GM18909 (cell line): ENCODE measurements at regions not wholly inside any gene's neighbourhood (a gene's known extent, or its start where the extent isn't known, plus 50 kb on each side); places are given as distances from the start of the nearest gene placed in this dataset.
"Not testable (repeated sequence)": the region's sequence is repeated elsewhere in the genome, so short reads cannot be mapped to it uniquely, and the experiment has no call there.

Experiments
- ATAC-seq: cut with Tn5 transposase; IDR thresholded peaks from one replicate; pipeline ENCODE4 v1.9.1; 2021; ENCODE audit warnings: mild to moderate bottlenecking; ENCODE audit not compliant: unreplicated experiment, poor library complexity

DNA sequence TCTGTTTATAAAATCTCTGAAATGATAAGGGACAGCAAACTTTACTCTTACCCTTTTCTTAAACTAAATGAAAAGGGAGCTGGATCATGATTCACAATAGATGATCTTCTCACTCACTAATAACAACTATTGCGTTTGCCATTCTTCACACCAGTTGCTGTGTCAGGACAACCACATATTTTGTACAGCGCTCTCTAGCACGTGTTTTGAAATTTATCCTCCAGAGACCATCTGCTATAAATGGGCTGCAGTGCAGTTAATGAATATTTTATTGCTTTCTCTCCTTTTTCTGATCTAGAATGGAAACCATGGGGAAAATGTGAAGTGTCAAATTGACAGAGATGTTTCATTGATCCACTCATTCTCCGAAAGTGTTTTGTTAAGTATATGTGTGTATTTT, 258.4 kb upstream of the CCNH start:
- no peak for ATAC-seq

DNA sequence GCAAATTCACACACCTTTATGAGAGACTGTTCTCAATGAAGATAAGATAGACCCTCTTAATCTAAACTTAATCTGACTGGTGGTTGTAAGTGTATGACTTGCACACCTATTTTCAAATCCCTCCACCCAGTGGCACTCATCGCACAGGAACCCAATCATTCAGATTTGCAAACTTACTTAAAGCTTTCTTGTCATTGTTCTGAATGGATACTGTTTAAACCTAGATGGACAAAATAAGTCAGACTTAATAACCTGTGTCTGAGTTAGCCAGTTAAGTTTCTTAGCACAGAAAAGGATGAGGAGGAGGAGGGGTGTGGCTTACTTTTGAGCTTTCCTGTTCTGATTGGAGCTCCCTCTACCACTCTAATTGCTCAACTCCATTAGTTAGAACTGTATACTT, 252.4 kb upstream of the CCNH start:
- no peak for ATAC-seq

DNA sequence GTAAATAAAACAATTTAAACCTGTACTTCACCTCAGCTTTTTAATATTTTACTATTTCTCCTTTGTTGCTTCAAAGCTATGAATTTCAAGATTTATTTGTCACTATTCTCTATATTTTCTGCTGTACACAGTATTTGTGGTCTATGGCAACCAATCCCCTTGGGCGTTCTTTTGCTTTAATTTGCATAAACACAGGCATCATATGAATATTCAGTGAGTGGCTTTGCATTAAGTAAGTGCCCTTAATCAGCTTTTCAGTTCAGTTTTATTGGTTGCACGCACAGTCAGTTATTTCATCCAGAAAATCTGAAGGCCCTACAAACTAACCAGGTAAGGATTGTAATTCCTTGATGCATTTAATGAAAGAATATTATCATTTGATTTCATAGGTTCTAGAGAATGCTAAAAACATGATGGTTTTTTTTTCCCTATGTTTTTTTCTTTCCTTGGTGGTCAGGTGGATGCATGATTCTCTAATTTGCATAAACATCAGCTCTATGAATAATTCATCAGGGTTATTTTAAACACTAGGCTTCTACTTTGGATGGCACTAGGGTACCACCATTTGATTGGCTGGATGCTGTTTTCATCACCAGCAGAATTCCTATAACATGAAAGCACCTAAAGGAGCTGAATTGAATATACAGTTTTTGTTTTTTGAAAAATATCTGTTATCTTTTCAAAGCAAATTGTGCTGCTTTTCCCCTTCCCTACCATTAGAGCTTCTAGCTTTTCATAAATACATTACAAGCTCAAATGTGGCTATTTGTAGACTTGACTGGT, 249.2 kb upstream of the CCNH start:
- ATAC-seq = no peak

DNA sequence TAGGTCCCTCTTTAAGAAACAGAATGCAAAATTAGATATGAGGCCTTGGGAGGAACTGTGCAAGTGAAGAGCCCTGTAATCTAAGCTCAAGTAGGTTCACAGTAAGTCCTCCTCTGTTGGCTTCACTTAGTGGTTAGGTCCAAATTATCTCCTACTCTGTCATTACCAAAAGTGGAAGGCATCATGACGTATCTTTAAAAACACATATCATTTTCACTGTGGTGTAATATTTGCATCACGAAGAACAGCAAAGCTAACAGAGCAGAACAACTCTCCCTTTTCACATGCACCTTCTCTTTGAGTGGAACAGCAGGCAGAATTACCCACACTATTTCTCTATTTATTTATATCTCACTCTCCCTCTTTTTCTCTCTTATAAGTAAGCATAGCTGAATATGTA, 240.5 kb upstream of the CCNH start:
- no peak for ATAC-seq

GRCh38 chr5:87650284-87650683, 237.6 kb upstream of the CCNH start:
- ATAC-seq = no peak

- ATAC-seq = no peak
Observed at GRCh38 chr5:87649455-87649854, 236.7 kb upstream of the CCNH start.

DNA sequence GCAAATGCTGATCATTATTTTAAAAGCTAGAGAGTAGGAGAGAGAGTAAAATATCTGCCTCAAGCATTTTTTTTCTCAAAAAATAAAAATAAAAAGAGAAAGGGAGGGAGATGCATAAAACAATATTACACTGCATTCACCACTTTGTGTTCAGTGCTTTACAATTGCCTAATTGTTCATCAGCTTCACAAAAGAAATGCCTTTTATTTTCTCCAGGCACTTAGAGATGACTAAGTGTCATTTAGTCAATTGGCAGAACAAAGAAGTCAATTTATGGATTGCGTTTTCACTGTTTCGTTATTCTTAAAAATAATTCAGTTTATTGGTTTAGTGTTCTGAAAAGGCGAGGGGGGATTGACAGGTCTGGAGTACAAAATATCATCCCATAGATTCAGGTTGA, 232.5 kb upstream of the CCNH start:
- ATAC-seq = no peak

DNA sequence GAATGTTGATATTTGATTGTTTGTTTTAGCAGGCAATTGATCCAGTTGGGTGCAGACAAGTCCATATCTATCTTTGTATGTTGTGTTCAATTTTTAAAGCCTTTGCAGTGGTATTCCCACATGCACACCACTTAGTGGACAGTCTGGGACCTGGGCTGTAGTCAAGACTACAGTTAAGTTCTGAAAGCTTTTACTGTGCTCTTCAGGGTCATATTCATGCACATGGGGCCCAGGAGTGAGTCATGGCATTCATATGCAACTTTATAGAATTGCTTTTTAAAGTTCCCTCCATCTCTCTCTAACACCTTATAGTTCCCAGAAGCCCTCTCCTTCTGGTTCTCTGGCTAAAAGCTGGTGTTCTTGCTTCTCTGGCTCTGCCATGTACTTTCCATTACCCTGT, 228.2 kb upstream of the CCNH start:
- no peak for ATAC-seq

- no peak for ATAC-seq
Observed at GRCh38 chr5:87627363-87627762, 214.6 kb upstream of the CCNH start.

DNA sequence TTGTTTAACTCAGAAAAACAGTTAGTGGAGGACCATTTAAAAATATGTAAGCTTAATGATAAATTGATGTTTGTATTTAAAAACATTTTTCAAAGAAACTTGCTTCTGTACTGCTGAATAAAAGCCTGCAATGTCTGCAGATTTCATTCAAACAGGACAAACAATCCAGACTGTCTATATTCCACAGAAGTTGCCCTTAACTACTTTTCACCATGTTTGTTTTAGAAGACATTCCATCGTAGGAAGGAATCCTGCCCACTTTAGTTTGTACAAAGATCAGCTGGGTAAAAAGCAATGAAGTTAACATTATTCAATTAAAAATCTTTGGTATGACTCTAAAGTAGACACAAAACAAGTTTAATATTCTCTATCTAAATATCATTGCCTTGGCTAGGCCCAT, 195.7 kb upstream of the CCNH start:
- no peak for ATAC-seq

GRCh38 chr5:87605663-87606062, 192.9 kb upstream of the CCNH start:
- ATAC-seq = no peak

GRCh38 chr5:87599778-87600177, 187.0 kb upstream of the CCNH start:
- no peak for ATAC-seq

- no peak for ATAC-seq
Observed at GRCh38 chr5:87598460-87598859, 185.7 kb upstream of the CCNH start.

DNA sequence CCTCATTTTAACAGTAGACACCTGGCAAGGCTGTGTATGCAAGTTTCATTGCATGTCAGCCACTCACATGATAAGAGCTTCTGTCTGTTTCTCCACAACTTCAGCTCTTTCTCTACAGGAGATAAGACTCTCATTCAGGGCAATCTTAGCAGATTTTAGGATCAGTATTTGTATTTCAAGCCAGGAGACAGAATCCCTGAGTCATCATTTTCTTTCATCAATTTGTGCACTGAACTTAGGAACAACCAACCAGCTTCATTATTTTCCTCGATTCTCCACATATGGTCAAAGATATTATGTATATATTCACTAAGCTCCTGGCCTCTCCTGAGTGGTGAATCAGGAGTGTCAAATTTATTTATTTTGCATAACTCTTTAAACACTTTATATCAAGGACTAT, 181.8 kb upstream of the CCNH start:
- no peak for ATAC-seq

- no peak for ATAC-seq
Observed at GRCh38 chr5:87589587-87589986, 176.9 kb upstream of the CCNH start.

- ATAC-seq = no peak
Observed at GRCh38 chr5:87588316-87588715, 175.6 kb upstream of the CCNH start.

DNA sequence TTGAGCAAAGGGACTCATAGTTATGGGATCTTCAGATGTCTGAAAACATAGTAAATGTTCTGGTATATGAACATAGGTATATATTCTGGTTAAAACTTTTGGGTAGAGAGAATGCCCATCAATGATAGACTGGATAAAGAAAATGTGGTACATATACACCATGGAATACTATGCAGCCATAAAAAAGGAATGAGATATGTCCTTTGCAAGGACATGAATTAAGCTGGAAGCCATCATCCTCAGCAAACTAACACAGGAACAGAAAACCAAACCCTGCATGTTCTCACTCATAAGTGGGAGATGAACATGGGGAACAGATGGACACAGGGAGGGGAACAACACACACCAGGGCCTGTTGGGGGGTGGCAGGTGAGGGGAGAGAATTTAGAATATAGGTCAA, 171.0 kb upstream of the CCNH start:
- ATAC-seq = not testable (repeated sequence)

DNA sequence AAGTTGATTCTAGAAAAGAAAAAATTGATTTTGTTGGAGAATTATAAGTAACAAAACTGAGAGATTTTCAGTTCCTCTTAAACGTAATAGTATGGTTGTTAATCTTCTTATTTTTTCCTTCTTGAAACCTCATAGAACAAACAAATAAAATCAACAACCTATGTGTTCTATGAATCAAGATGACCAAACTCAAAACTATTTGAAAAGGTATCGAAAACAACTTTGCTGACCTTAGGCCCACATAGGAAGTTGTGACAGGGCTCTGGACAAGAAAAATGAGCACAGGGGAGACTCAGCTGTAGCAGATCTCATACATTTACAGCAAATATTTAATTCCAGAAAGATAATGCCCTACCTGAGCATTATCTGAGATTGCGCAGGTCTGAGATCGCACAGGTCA, 169.4 kb upstream of the CCNH start:
- ATAC-seq = no peak

GRCh38 chr5:87581661-87582060, 168.9 kb upstream of the CCNH start:
- no peak for ATAC-seq

DNA sequence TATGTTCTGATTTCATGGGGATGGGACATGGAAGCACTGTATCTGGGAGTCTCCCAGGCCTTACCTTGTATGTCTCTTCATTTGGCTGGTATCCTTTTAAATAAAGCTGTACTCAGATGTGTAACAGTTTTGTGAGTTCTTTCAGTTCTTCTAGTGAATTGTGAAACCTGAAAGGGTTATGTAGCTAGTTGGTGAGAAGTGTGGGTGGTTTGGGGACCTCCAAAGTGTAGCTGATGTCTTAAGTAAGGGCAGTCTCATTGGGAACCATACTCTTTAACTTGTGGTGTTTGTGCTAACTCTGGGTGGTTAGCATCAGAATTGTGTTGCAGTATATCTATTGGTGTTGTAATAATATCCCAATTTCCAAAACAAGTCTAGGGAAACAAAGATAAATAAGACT, 166.9 kb upstream of the CCNH start:
- no peak for ATAC-seq

DNA sequence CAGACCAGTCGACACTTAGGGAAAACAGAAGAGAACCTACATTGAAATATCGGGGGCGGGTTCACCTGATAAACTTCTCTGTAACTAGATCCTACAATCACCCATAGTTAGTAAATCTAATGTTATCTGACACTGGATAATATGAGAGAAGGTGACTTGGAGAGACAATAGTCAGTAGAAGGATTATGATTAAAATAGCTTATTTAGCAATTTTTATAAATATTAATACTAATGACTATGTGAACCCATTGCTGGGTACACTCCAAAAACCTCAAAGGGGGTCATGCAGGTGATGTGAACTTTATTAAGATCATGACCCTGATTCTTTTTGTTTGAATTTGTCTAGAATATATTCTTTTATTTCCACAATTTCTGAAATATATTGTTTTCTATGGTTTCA, 164.1 kb upstream of the CCNH start:
- ATAC-seq = no peak

GRCh38 chr5:87576306-87576705, 163.6 kb upstream of the CCNH start:
- ATAC-seq = not testable (repeated sequence)

DNA sequence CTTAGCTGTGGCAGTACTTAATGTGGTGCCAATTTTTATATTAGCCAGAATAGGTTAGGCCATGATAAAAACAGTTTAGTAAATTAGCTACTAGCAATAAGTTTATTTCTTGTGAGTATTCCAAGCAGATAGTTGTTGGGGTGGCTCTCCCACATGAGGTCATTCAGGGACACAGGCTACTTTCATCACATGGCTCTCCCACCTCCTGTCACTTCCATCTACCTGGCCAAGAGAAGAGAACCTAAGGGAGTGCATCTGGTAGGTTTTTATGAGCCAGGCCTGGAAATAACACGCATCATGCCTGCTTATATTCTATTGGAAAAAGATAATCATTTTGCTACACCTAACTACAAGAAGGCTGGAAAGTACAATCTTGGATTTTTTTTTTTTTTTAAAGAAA, 161.4 kb upstream of the CCNH start:
- no peak for ATAC-seq
